ENCODE measurements at regions not wholly inside any gene's neighbourhood (a gene's known extent, or its start where the extent isn't known, plus 50 kb on each side); places are given as distances from the start of the nearest gene placed in this dataset.

GRCh38 chr17:77577491-77577890, 381.0 kb upstream of the TNRC6C start:
- Histone ChIP-seq H3K9ac (ENCODE audit: low read length) (no peak overlapping the region), H3K27ac (ENCODE audit: low read depth, low read length) (no peak overlapping the region), H3K4me1 (ENCODE audit: control insufficient read depth, insufficient read depth, low read length) (no peaks in the 10 kb centered on the region), H3K36me3 (ENCODE audit: control insufficient read depth, insufficient read depth, low read length) (no peaks in the 10 kb centered on the region), H3K4me3 (ENCODE audit: low read length) (no peak overlapping the region), H3K27me3 (ENCODE audit: control insufficient read depth, insufficient read depth, low read length) (no peaks in the 10 kb centered on the region)

- H3K27me3 ChIP-seq (ENCODE audit: control insufficient read depth, insufficient read depth, low read length) = no peaks in the 10 kb centered on the region
- no peak overlapping the region for H3K27ac ChIP-seq (ENCODE audit: low read depth, low read length)
- no peaks in the 10 kb centered on the region for H3K4me1 ChIP-seq (ENCODE audit: control insufficient read depth, insufficient read depth, low read length)
- no peaks in the 10 kb centered on the region for H3K36me3 ChIP-seq (ENCODE audit: control insufficient read depth, insufficient read depth, low read length)
- no peak overlapping the region for H3K4me3 ChIP-seq (ENCODE audit: low read length)
- H3K9ac ChIP-seq (ENCODE audit: low read length) = no peak overlapping the region
Measured at GRCh38 chr17:77579131-77579530, 379.4 kb upstream of the TNRC6C start.

- H3K27ac ChIP-seq (ENCODE audit: low read depth, low read length) = no peak overlapping the region
- no peaks in the 10 kb centered on the region for H3K27me3 ChIP-seq (ENCODE audit: control insufficient read depth, insufficient read depth, low read length)
- H3K4me1 ChIP-seq (ENCODE audit: control insufficient read depth, insufficient read depth, low read length) = no peaks in the 10 kb centered on the region
- no peak overlapping the region for H3K4me3 ChIP-seq (ENCODE audit: low read length)
- H3K9ac ChIP-seq (ENCODE audit: low read length) = no peak overlapping the region
- H3K36me3 ChIP-seq (ENCODE audit: control insufficient read depth, insufficient read depth, low read length) = no peaks in the 10 kb centered on the region
Measured at GRCh38 chr17:77579682-77580081, 378.8 kb upstream of the TNRC6C start.

GRCh38 chr17:77580531-77581270, 377.8 kb upstream of the TNRC6C start:
- H3K27ac ChIP-seq (ENCODE audit: low read depth, low read length) = no peak overlapping the region
- H3K4me1 ChIP-seq (ENCODE audit: control insufficient read depth, insufficient read depth, low read length) = no peaks in the 10 kb centered on the region
- no peak overlapping the region for H3K4me3 ChIP-seq (ENCODE audit: low read length)
- H3K36me3 ChIP-seq (ENCODE audit: control insufficient read depth, insufficient read depth, low read length) = no peaks in the 10 kb centered on the region
- H3K9ac ChIP-seq (ENCODE audit: low read length) = no peak overlapping the region
- H3K27me3 ChIP-seq (ENCODE audit: control insufficient read depth, insufficient read depth, low read length) = no peaks in the 10 kb centered on the region

GRCh38 chr17:77581480-77581879, 377.0 kb upstream of the TNRC6C start:
- Histone ChIP-seq H3K27ac (ENCODE audit: low read depth, low read length) (no peak overlapping the region), H3K9ac (ENCODE audit: low read length) (no peak overlapping the region), H3K36me3 (ENCODE audit: control insufficient read depth, insufficient read depth, low read length) (no peaks in the 10 kb centered on the region), H3K27me3 (ENCODE audit: control insufficient read depth, insufficient read depth, low read length) (no peaks in the 10 kb centered on the region), H3K4me1 (ENCODE audit: control insufficient read depth, insufficient read depth, low read length) (no peaks in the 10 kb centered on the region), H3K4me3 (ENCODE audit: low read length) (no peak overlapping the region)

- Histone ChIP-seq H3K36me3 (ENCODE audit: control insufficient read depth, insufficient read depth, low read length) (no peaks in the 10 kb centered on the region), H3K4me3 (ENCODE audit: low read length) (no peak overlapping the region), H3K4me1 (ENCODE audit: control insufficient read depth, insufficient read depth, low read length) (no peaks in the 10 kb centered on the region), H3K27me3 (ENCODE audit: control insufficient read depth, insufficient read depth, low read length) (no peaks in the 10 kb centered on the region), H3K27ac (ENCODE audit: low read depth, low read length) (no peak overlapping the region), H3K9ac (ENCODE audit: low read length) (no peak overlapping the region)
Measured at GRCh38 chr17:77585142-77585860, 373.2 kb upstream of the TNRC6C start.

- Histone ChIP-seq H3K9ac (ENCODE audit: low read length) (no peak overlapping the region), H3K36me3 (ENCODE audit: control insufficient read depth, insufficient read depth, low read length) (no peaks in the 10 kb centered on the region), H3K4me3 (ENCODE audit: low read length) (no peak overlapping the region), H3K4me1 (ENCODE audit: control insufficient read depth, insufficient read depth, low read length) (no peaks in the 10 kb centered on the region), H3K27me3 (ENCODE audit: control insufficient read depth, insufficient read depth, low read length) (no peaks in the 10 kb centered on the region), H3K27ac (ENCODE audit: low read depth, low read length) (no peak overlapping the region)
Measured at GRCh38 chr17:77590951-77591735, 367.4 kb upstream of the TNRC6C start.

- no peak overlapping the region for H3K27ac ChIP-seq (ENCODE audit: low read depth, low read length)
- H3K36me3 ChIP-seq (ENCODE audit: control insufficient read depth, insufficient read depth, low read length) = no peaks in the 10 kb centered on the region
- H3K9ac ChIP-seq (ENCODE audit: low read length) = no peak overlapping the region
- H3K27me3 ChIP-seq (ENCODE audit: control insufficient read depth, insufficient read depth, low read length) = no peaks in the 10 kb centered on the region
- no peaks in the 10 kb centered on the region for H3K4me1 ChIP-seq (ENCODE audit: control insufficient read depth, insufficient read depth, low read length)
- no peak overlapping the region for H3K4me3 ChIP-seq (ENCODE audit: low read length)
Measured at GRCh38 chr17:77592106-77592865, 366.2 kb upstream of the TNRC6C start.

- Histone ChIP-seq H3K36me3 (ENCODE audit: control insufficient read depth, insufficient read depth, low read length) (no peaks in the 10 kb centered on the region), H3K9ac (ENCODE audit: low read length) (no peak overlapping the region), H3K4me1 (ENCODE audit: control insufficient read depth, insufficient read depth, low read length) (no peaks in the 10 kb centered on the region), H3K27ac (ENCODE audit: low read depth, low read length) (no peak overlapping the region), H3K27me3 (ENCODE audit: control insufficient read depth, insufficient read depth, low read length) (no peaks in the 10 kb centered on the region), H3K4me3 (ENCODE audit: low read length) (no peak overlapping the region)
Measured at GRCh38 chr17:77593081-77593480, 365.4 kb upstream of the TNRC6C start.

- Histone ChIP-seq H3K4me3 (ENCODE audit: low read length) (no peak overlapping the region), H3K36me3 (ENCODE audit: control insufficient read depth, insufficient read depth, low read length) (no peaks in the 10 kb centered on the region), H3K27me3 (ENCODE audit: control insufficient read depth, insufficient read depth, low read length) (no peaks in the 10 kb centered on the region), H3K4me1 (ENCODE audit: control insufficient read depth, insufficient read depth, low read length) (no peaks in the 10 kb centered on the region), H3K27ac (ENCODE audit: low read depth, low read length) (no peak overlapping the region), H3K9ac (ENCODE audit: low read length) (no peak overlapping the region)
Measured at GRCh38 chr17:77594416-77595209, 363.9 kb upstream of the TNRC6C start.

- H3K36me3 ChIP-seq (ENCODE audit: control insufficient read depth, insufficient read depth, low read length) = no peaks in the 10 kb centered on the region
- H3K9ac ChIP-seq (ENCODE audit: low read length) = no peak overlapping the region
- no peak overlapping the region for H3K27ac ChIP-seq (ENCODE audit: low read depth, low read length)
- peaks cover 2% of the 10 kb centered on the region for H3K4me1 ChIP-seq (ENCODE audit: control insufficient read depth, insufficient read depth, low read length)
- no peak overlapping the region for H3K4me3 ChIP-seq (ENCODE audit: low read length)
- H3K27me3 ChIP-seq (ENCODE audit: control insufficient read depth, insufficient read depth, low read length) = no peaks in the 10 kb centered on the region
Measured at GRCh38 chr17:77596491-77597417, 361.7 kb upstream of the TNRC6C start.
